Neural cell (in vitro differentiated cells): ENCODE measurements at regions not wholly inside any gene's neighbourhood (a gene's known extent, or its start where the extent isn't known, plus 50 kb on each side); places are given as distances from the start of the nearest gene placed in this dataset.

Source experiments
- H2AFZ ChIP-seq: fragments of 200-600, 300-800 bp; sonication (generic), shearing (Covaris generic); 2 replicates; pipeline ENCODE4 v1.6.0; 2014; ENCODE audit warnings: low read depth, mild to moderate bottlenecking, antibody characterized with exemption, low read length, moderate library complexity
- H3F3A ChIP-seq: fragments of 200-600 bp; shearing (Covaris generic); 2 replicates; pipeline ENCODE4 v1.6.1; 2016; ENCODE audit warnings: mild to moderate bottlenecking, moderate library complexity, mixed read lengths, antibody characterized with exemption, low read length; ENCODE audit not compliant: insufficient read depth, poor library complexity, severe bottlenecking
- H3K27ac ChIP-seq: fragments of 200-600, 300-800 bp; sonication (generic), shearing (Covaris generic); 2 replicates; pipeline ENCODE4 v1.5.1; 2014; ENCODE audit warnings: mild to moderate bottlenecking, low read length, moderate library complexity
- H3K27me3 ChIP-seq: fragments of 300-800, 200-600 bp; sonication (generic), shearing (Covaris generic); 2 replicates; pipeline ENCODE4 v1.6.0; 2014; ENCODE audit warnings: mild to moderate bottlenecking, low read depth, low read length, moderate library complexity; ENCODE audit not compliant: insufficient read depth
- H3K36me3 ChIP-seq: fragments of 300-800, 200-600 bp; sonication (generic), shearing (Covaris generic); 2 replicates; pipeline ENCODE4 v1.5.1; 2014; ENCODE audit warnings: mild to moderate bottlenecking, antibody characterized with exemption, low read length, moderate library complexity; ENCODE audit not compliant: insufficient read depth
- H3K4me2 ChIP-seq: fragments of 300-800, 200-600 bp; sonication (generic), shearing (Covaris generic); 2 replicates; pipeline ENCODE4 v1.6.0; 2014; ENCODE audit warnings: mild to moderate bottlenecking, low read length
- H3K4me3 ChIP-seq: fragments of 300-800, 200-600 bp; sonication (generic), shearing (Covaris generic); 2 replicates; pipeline ENCODE4 v1.5.1; 2014; ENCODE audit warnings: mild to moderate bottlenecking, low read length, moderate library complexity
- H3K79me2 ChIP-seq: fragments of 200-600 bp; shearing (Covaris generic); replicated peaks from 2 replicates; pipeline ENCODE4 v1.6.0; 2014; ENCODE audit warnings: mild to moderate bottlenecking, low read length, moderate library complexity; ENCODE audit not compliant: insufficient read depth
- H3K9ac ChIP-seq: fragments of 300-800, 200-600 bp; sonication (generic), shearing (Covaris generic); 2 replicates; pipeline ENCODE4 v1.6.1; 2016; ENCODE audit warnings: mild to moderate bottlenecking, low read length, mixed read lengths
- H3K9me2 ChIP-seq: fragments of 200-600 bp; shearing (Covaris generic); 2 replicates; pipeline ENCODE4 v1.6.1; 2016; ENCODE audit warnings: mild to moderate bottlenecking, low read length, mixed read lengths; ENCODE audit not compliant: insufficient read depth
- H3K9me3 ChIP-seq: fragments of 200-600, 300-800 bp; sonication (generic), shearing (Covaris generic); 2 replicates; pipeline ENCODE4 v1.6.1; 2016; ENCODE audit warnings: mild to moderate bottlenecking, mixed run types, low read length, moderate library complexity, mixed read lengths
- H4K20me1 ChIP-seq: fragments of 200-600 bp; shearing (Covaris generic); 2 replicates; pipeline ENCODE4 v1.6.1; 2016; ENCODE audit warnings: mild to moderate bottlenecking, mixed run types; ENCODE audit not compliant: insufficient read depth
- EP300 ChIP-seq: fragments of 450-650 bp; conservative IDR thresholded peaks from 2 replicates; pipeline ENCODE4 v1.6.1; 2014; ENCODE audit warnings: antibody characterized with exemption, mild to moderate bottlenecking, moderate library complexity; ENCODE audit not compliant: poor library complexity, severe bottlenecking
- EZH2 ChIP-seq: fragments of 200-600, 300-800 bp; shearing (Covaris generic), sonication (generic); IDR thresholded peaks from 2 replicates; pipeline ENCODE4 v1.6.1; 2014; ENCODE audit warnings: antibody characterized with exemption, low read length, borderline replicate concordance, mild to moderate bottlenecking; ENCODE audit not compliant: insufficient read depth, poor library complexity, severe bottlenecking
- MXI1 ChIP-seq: fragments of 450-650 bp; conservative IDR thresholded peaks from 2 replicates; pipeline ENCODE4 v1.6.1; 2014; ENCODE audit warnings: antibody characterized with exemption, mild to moderate bottlenecking; ENCODE audit not compliant: poor library complexity, severe bottlenecking
- POLR2AphosphoS5 ChIP-seq: IDR thresholded peaks from 2 replicates; pipeline ENCODE4 v1.6.1; 2012
- RAD21 ChIP-seq: fragments of 450-650 bp; conservative IDR thresholded peaks from 2 replicates; pipeline ENCODE4 v1.6.1; 2014; ENCODE audit warnings: antibody characterized with exemption, mild to moderate bottlenecking, moderate library complexity
- REST ChIP-seq: IDR thresholded peaks from 2 replicates; pipeline ENCODE4 v1.6.1; 2012; ENCODE audit warnings: borderline replicate concordance
- SMC3 ChIP-seq: fragments of 450-650 bp; conservative IDR thresholded peaks from 2 replicates; pipeline ENCODE4 v1.6.1; 2014; ENCODE audit warnings: antibody characterized with exemption, mild to moderate bottlenecking, moderate library complexity; ENCODE audit not compliant: poor library complexity
- TAF1 ChIP-seq: IDR thresholded peaks from 2 replicates; pipeline ENCODE4 v1.6.1; 2012; ENCODE audit warnings: low read depth
- TF ChIP-seq, protein P1 (sequence below): fragments of 450-650 bp; IDR thresholded peaks from 2 replicates; pipeline ENCODE4 v1.5.1; 2014; ENCODE audit warnings: antibody characterized with exemption, mild to moderate bottlenecking, moderate library complexity; ENCODE audit not compliant: poor library complexity, severe bottlenecking

DNA sequence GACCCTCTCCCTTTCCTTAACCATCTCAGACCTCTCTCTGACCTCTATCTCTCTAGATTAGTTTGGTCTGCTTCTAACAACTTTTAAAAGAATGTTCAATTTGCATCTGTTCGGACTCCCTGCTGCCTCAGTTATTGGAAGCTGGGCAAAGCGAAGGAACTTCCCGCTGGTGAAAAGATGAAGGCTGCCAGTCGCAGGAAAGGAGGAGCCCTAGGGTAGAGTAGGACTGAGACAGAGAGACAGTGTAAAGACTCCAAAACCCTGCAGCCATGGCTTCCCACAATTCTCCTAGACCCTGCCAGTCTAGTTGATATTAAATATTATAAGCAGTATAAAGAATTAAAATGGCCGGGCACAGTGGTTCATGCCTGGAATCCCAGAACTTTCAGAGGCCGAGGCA, 581.8 kb downstream of the EPM2A start:
- Histone ChIP-seq H3K36me3 (no peaks in the 10 kb centered on the region), H3F3A (no peaks in the 10 kb centered on the region), H2AFZ (no peak overlapping the region), H3K9me2 (no peaks in the 10 kb centered on the region), H3K79me2 (no peaks in the 10 kb centered on the region), H3K9me3 (no peaks in the 10 kb centered on the region), H3K9ac (no peak overlapping the region), H3K4me2 (no peak overlapping the region), H3K4me3 (no peak overlapping the region), H3K27me3 (no peaks in the 10 kb centered on the region), H4K20me1 (no peaks in the 10 kb centered on the region), H3K27ac (no peak overlapping the region)
- no peak for TF ChIP-seq EP300
- no peak for TF ChIP-seq POLR2AphosphoS5
- TF ChIP-seq REST, result no peak
- TF ChIP-seq EZH2, result no peak
- TF ChIP-seq, protein P1, sequence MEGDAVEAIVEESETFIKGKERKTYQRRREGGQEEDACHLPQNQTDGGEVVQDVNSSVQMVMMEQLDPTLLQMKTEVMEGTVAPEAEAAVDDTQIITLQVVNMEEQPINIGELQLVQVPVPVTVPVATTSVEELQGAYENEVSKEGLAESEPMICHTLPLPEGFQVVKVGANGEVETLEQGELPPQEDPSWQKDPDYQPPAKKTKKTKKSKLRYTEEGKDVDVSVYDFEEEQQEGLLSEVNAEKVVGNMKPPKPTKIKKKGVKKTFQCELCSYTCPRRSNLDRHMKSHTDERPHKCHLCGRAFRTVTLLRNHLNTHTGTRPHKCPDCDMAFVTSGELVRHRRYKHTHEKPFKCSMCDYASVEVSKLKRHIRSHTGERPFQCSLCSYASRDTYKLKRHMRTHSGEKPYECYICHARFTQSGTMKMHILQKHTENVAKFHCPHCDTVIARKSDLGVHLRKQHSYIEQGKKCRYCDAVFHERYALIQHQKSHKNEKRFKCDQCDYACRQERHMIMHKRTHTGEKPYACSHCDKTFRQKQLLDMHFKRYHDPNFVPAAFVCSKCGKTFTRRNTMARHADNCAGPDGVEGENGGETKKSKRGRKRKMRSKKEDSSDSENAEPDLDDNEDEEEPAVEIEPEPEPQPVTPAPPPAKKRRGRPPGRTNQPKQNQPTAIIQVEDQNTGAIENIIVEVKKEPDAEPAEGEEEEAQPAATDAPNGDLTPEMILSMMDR, result no peak
- no peak for TF ChIP-seq RAD21
- no peak for TF ChIP-seq MXI1
- no peak for TF ChIP-seq SMC3
- no peak for TF ChIP-seq TAF1

GRCh38 chr6:145155411-145155810, 579.9 kb downstream of the EPM2A start:
- no peaks in the 10 kb centered on the region for H3K27me3 ChIP-seq
- H3K4me3 ChIP-seq, result no peak overlapping the region
- no peaks in the 10 kb centered on the region for H3K9me3 ChIP-seq
- H4K20me1 ChIP-seq, result no peaks in the 10 kb centered on the region
- no peak overlapping the region for H3K9ac ChIP-seq
- H3K36me3 ChIP-seq, result no peaks in the 10 kb centered on the region
- no peak overlapping the region for H3K27ac ChIP-seq
- H2AFZ ChIP-seq, result no peak overlapping the region
- TF ChIP-seq SMC3 (no peak), RAD21 (no peak), MXI1 (no peak)
- no peaks in the 10 kb centered on the region for H3K79me2 ChIP-seq
- H3F3A ChIP-seq, result no peaks in the 10 kb centered on the region
- H3K9me2 ChIP-seq, result no peaks in the 10 kb centered on the region
- H3K4me2 ChIP-seq, result no peak overlapping the region
